HG02610 (cell line): ENCODE measurements at regions not wholly inside any gene's neighbourhood (a gene's known extent, or its start where the extent isn't known, plus 50 kb on each side); places are given as distances from the start of the nearest gene placed in this dataset.
"Not testable (repeated sequence)": the region's sequence is repeated elsewhere in the genome, so short reads cannot be mapped to it uniquely, and the experiment has no call there.

ENCODE experiments used
- ATAC-seq: cut with Tn5 transposase; IDR thresholded peaks from one replicate; pipeline ENCODE4 v1.9.1; 2021; ENCODE audit warnings: mild to moderate bottlenecking, moderate library complexity; ENCODE audit not compliant: unreplicated experiment

DNA sequence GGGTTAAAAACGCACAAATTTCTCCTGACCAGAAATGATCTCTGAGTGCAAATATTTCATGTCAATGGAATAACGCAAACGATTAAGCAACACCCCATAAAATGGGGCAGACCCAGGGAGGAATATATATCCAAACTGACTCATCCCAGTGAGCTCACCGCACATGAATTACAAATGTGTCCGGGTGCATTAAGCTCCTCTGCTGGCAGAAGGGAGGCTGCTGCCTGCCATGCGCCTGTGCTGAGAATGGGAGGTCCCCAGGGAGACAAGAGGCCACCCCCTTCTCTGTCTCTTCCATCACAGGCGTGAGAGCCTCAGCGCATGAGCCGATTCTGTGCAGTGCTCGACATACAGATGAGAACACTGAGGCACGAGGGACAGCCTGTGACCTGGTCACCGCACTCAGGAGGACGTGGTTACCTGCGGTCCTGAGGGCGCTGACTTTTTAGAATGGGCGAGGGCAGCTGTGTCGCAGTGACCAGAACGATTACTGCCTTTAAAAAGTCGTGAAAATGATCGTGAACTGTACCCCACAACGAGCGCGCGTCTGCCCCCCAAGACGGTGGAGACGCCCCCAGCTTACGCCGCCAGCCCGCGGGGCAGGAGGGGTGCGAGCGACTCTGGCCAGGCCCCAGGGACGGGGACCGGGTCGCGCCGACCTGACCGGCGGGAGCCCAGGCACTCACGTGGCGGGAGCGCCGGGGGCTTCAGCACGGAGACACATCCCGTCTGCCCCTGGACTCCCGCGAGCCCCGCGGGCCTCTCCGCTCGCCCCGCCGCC, 188.5 kb downstream of the ADRA2C start:
- peak; percentile 11 for ATAC-seq

DNA sequence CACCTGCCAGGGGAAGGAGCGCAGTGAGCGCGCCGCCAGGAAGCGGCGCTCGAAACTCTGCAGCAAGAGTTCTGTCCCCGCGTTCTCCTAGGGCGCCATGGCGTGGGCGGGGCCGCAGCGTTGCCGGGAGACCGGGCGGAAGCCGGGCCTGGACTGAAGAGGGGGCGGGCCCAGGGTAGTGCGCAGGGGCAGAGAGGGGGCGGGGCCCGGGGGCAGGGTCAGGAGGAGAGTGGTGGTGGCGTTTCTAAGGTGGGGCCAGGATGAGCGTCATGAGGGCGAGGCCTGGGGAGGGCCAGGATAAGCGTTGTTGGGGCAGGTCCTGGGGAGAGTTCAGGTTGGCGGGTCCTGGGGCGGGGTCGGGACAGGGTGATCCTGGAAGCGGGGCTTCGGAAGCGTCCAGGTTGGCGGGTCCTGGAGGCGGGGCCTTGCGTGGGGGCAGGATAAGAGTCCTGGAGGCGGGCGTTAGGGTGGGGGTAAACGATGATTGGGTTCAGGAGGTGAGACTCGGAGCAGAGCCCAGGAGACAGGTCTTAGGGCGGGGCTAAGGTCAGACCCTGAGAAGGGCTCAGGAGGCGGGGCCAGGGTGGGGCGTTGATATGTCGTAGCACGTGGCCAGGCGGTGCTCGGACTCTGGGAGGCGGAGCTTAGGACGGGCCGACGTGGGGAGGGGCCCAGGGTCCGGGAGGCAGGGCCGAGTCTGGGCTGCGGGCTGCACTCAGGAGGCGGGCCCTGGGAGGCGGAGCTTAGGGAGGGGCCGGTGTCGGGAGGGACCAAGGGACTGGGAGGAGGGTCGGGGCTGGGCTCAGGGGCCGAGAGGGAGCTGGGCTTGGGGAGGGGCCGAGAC, 189.4 kb downstream of the ADRA2C start:
- ATAC-seq = peak; percentile 100

DNA sequence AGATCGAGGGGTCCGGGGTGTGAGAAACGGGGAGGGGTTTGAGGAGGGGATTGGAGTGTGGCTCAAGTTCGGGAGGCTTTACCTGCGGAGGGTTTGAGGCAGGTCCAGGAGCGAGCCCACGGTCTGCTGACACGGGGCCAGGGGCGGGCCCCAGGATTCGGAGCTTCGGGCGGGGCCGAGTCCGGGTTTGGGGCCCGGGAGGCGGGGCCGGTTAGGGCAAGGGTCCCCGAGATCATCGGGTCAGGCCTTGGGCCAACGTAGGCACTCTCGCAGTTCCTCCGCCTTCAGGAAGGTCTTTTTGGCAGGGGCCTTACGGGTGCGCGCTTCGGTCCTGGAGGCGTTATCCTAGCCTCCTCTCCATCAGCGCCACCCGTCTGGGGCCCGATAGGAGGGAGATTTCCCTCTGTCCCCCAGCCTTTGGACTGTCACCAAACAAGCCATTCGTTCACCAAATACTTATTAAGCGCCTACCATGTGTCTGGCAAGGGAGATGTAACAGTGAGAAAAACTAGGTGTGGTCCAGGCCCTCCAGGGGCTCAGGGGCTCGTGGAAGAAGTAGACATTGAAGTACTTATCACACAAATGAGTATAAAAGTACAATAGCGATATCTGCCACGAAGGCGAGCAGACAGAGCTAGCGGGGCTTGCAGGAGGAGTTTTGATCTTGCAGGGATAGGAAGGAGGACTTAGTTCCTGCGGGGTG, 190.1 kb downstream of the ADRA2C start:
- not testable (repeated sequence) for ATAC-seq

DNA sequence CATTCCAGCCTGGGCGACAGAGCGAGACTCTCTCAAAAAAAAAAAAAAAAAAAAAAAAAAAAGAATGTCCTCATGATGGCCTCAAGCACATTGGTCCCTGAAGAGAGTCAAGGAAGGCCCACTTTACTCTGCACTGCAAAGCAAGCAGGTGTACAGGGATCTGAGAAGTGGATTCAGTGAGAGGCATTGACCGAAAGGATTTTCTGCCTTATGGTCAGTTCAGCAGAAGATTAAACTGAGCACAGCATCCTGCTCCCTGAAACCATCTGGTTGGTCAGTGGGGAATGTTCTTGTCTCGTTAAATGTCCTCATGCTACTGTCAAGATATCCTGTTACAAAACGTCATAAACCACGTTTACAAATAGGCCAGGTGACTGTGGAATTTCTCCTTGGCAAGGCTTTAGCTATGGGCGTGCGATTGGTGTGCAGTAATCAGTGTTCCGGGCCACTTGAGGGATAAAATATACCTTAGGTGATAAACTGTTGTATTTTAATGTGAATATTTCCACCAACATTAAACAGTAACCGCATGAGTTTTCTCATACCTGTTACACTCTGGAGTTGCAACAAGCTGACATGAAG, 195.0 kb downstream of the ADRA2C start:
- not testable (repeated sequence) for ATAC-seq

DNA sequence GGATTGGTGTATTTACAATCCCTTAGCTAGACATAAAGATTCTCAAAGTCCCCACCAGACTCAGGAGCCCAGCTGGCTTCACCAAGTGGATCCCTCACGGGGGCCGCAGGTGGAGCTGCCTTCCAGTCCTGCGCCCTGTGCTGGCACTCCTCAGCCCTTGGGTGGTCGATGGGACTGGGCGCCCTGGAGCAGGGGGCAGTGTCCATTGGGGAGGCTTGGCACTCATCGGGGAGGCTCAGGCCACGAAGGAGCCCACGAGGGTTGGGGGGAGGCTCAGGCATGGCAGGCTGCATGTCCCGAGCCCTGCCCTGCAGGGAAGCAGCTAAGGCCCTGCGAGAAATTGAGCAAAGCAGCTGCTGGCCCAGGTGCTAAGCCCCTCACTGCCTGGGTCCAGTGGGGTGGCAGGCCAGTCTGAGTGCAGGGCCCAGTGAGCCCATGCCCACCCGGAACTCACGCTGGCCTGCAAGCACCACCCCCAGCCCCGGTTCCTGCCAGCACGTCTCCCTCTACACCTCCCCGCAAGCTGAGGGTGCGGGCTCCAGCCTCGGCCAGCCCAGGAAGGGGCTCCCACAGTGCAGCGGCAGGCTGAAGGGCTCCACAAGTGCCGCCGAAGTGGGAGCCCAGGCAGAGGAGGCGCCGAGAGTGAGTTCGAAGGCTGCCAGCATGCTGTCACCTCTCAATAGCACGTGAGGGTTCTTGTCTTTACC, 198.5 kb downstream of the ADRA2C start:
- ATAC-seq = not testable (repeated sequence)

DNA sequence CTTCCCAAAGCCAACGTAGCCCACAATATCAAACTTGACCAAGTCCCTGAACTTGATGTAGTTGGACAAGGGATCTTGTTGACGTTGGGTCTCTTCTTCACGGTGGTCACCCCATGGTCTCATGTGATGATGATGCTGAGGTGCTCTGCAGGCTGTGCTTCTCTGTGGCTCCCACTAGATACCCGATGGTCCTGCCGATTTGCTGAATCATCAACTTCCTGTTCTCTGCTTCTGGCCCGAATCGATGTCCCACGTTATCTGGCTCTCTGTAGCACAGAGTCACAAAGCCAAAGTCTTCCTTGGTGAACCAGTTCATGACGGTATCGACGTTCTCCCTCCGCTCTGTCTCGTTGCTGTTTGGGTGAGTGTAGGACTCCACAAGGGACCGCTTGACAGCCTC, 201.0 kb downstream of the ADRA2C start:
- ATAC-seq = not testable (repeated sequence)

DNA sequence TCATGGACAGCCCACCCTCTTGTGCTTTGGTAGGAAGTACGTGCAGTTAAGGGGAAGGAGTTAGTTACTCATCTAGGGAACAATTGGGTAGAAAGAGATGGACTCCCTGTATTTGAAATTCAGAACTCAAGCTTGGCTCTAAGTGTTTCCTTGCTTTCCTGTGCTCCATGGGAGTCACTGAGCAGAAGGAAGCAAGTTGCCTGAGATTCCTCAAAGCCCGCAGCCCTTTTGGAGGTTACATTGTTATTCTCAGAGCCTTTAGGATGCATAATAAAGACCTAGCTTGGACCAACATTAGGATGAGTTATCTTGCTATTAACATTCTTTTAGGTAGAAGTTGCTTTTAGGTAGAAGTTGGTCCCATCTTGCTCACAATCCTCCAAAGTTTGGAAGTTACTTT, 206.4 kb downstream of the ADRA2C start:
- not testable (repeated sequence) for ATAC-seq

DNA sequence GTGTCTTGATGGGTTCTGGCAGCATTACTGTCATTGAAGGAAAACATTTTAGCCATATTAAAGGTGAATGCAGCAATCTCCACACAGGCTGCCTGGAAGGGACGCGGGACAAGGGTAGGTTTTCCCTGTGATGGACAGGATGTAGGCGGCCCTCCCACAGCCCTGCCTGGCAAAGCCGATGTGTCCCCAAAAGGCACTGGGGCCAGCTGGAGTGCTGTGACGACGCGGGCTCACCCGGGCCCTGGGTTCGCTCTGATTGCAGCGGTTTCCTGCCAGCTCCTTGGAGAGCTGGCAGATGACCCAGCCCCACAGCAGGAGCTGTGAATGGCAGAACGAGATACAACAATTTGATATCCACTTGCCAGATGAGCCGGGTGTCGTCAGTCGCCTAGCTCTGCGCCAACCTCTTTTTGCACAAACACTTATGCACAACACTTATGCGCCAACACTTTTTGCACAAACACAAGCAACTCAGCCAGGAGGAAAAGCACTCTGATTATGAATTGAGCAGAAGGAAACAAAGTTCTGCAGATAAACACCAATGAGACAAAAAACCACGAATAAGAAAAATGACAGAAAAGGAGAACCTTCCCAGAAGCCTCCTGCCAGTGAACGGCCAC, 207.5 kb downstream of the ADRA2C start:
- not testable (repeated sequence) for ATAC-seq

DNA sequence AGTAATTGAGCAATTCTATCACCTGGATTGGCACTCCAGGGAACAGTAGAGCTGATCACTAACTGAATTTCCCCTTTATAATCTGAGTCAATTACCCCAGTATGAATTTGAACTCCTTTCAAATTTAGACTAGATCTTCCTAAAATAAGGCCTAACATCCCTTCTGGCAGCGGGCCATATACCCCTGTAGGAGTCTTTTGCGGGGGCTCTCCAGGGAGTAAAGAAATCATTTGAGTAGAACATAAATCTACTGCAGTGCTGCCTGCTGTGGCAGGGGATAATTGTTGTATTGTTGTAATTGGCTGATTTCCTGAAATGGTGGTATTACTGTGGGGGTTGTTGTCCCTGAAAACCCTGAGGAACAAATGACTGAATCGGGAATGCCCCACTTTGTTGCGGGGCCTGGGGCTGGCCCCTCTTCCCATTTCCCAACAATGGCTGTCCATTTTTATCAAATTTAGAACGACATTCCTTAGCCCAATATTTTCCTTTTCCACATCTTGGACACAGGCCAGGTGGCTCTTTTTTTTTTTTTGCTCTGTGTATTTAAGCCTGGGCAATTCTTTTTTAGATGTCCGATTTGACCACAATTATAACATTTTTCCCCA, 217.4 kb downstream of the ADRA2C start:
- not testable (repeated sequence) for ATAC-seq

DNA sequence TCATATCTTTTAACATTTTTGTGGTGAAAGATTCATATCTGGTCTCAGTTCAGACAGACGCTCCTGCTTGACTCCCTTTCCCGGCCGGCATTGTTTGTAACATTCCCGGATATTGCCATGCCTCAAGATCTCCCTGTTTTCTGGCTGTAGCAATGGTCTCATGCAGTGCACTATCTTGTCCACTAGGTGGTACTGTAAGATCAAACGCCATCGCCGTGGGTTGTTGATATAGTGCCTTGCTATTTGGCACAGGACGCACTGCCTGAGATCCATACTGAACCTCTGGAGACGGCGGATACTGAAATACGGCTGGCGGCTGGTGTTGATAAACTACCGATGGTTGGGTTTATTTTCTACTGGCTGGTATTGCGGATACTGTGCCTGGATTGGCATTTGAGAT, 218.6 kb downstream of the ADRA2C start:
- not testable (repeated sequence) for ATAC-seq

DNA sequence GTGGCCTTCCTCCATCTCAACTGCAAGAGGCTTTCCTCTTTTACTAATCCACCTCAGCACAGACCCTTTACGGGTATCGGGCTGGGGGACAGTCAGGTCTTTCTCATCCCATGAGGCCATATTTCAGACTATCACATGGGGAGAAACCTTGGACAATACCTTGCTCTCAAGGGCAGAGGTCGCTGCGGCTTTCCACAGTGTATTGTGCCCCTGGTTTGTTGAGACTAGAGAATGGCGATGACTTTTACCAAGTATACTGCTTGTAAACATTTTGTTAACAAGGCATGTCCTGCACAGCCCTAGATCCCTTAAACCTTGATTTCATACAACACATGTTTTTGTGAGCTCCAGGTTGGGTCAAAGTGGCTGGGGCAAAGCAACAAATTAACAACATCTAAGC, 220.2 kb downstream of the ADRA2C start:
- ATAC-seq = not testable (repeated sequence)

DNA sequence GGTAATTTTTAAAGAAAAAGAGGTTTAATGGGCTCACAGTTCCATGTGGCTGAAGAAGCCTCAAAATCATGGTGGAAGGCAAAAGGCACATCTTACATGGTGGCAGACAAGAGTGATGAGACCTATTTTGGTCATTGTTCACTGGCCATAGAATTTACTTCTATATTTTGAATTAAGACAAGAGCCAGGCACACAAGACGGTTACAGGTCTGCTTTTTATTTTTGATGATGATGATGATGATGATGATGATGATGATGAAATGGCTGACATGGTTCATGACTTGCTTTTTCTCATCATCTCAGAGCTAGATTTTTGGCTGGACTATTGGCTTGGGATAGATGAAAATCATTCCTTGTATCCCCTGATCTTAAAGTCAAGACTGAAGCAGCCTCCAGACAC, 229.3 kb downstream of the OTOP1 start:
- ATAC-seq = not testable (repeated sequence)

DNA sequence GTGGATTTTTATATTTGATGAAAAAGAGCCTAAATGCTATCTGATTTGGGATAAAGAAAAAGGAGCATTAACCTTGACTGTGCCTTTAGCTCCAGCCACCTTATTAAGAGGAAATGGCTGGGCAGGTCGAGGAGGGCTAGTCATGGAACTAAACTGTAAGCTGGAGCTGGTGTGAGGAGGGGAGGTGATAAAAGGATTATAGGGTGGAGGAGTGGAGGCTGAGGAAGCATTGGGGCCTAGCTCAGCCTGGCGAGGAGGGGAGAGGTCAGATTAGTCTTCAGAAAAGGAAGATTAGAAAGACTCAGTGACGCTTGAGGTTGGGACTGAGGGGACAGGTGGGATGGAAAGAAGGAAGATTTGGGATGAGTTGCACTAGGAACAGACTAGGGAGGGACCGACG, 222.7 kb downstream of the OTOP1 start:
- ATAC-seq = not testable (repeated sequence)

DNA sequence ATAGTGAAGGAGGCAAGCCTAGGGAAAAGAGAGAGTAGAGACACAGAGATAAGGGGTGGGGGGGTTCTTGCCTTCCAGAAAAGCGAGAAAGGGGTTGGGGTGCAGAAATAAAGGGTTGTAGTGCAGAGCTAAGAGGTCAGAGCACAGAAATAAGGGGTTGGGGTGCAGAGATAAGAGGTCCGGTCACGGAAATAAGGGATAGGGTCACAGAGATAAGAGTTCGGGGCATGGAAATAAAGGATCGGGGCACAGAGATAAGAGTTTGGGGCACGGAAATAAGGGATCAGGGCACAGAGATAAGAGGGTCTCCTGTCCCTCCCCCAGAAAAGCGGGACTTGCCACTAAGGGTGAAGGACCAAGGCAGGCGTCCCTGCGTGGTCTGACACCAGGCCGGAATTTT, 222.0 kb downstream of the OTOP1 start:
- ATAC-seq = not testable (repeated sequence)

DNA sequence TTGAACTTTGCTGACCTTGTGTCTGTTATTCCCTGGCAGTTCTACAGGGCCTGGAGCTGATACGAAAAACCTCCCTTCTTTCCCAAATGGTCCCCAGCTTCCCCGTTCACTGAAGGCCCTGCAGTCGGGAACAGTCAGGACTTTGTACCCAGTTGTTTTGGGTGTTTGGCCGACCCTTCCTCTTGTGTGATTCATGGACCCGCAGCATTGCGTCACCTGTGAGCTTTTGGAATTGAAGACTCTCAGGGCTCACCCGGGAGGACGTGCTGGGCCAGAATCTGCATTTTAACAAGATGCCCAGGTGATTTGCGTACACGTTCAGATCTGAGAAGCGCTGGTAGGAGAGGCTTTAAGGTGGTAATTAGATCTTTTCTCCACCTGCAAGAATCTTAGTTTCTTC, 220.4 kb downstream of the OTOP1 start:
- not testable (repeated sequence) for ATAC-seq

DNA sequence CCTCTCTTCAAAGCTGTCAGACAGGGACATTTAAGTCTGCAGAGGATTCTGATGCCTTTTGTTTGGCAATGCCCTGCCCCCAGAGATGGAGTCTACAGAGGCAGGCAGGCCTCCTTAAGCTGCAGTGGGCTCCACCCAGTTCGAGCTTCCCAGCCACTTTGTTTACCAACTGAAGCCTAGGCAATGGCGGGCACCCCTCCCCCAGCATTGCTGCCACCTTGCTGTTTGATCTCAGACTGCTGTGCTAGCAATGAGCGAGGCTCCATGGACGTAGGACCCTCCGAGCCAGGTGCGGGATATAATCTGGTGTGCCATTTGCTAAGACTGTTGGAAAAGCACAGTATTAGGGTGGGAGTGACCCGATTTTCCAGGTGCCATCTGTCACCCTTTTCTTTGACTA, 207.7 kb downstream of the OTOP1 start:
- not testable (repeated sequence) for ATAC-seq

DNA sequence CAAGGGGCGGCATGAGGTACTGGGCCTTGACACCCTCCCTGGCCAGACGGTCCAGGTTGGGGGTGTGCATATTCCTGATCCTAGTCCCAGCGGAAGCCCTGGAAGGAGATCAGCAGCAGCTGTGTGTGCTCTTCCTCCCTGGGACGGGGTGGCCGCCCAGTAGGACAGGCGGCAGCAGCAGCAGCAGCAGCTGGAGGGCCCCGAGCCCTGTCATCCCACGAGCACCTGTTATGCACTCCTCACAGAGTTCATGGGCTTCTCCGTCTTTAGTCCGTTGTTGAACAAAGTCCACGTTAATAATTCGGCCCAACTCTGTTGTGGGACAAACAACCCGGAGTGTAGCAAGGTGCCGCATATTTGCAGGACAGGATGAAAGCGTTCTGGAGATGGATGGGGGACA, 205.6 kb downstream of the OTOP1 start:
- ATAC-seq = not testable (repeated sequence)

DNA sequence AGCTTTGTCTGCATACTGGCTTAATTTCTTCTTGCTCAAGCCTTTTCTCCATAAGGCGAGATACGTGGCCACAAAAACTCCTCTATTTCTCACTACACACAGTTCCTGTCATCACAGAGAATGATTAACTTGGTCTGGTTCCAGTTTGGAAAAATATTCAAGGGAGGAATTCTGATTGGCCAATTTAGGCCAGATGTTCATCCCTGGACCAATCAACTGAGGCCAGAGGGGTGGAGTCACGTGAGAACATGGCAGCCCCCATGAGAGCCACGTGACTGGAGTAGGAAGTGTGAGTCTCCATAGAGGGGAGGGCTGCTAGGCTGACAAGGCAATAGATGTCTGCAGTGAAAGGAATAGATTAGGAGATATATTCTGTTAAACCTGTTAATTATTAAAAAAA, 200.0 kb downstream of the OTOP1 start:
- ATAC-seq = not testable (repeated sequence)

DNA sequence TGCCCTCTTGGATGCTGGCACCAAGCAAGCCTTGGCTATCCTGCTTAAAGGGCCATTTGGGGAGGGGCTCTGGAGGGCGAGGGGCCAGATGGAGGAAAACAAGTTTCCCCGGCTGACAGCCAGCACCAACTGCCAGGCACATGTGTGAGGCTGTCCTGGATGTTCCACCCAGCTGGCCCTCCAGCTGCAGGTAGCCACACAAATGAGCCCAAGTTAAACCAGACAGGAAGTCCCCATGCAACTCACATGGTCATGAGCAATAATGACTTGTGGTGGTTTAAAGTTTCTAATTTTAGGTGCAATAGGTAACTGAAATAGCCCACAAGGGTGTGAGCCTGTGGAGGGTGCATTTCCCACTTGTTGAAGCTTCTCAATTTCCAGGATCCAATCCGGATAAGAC, 198.0 kb downstream of the OTOP1 start:
- not testable (repeated sequence) for ATAC-seq
